ENCODE measurements at regions not wholly inside any gene's neighbourhood (a gene's known extent, or its start where the extent isn't known, plus 50 kb on each side); places are given as distances from the start of the nearest gene placed in this dataset.
"Not testable (repeated sequence)": the region's sequence is repeated elsewhere in the genome, so short reads cannot be mapped to it uniquely, and the experiment has no call there.

- DNase-seq (ENCODE audit: low read depth) = not testable (repeated sequence)
Observed at GRCh38 chr7:150107283-150107682, 215.9 kb upstream of the LRRC61 start.

GRCh38 chr7:150110375-150110820 lies 212.8 kb upstream of the LRRC61 start:
- DNase-seq (ENCODE audit: low read depth) = not testable (repeated sequence)

- DNase-seq (ENCODE audit: low read depth) = not testable (repeated sequence)
Observed at GRCh38 chr7:150110882-150111281, 212.3 kb upstream of the LRRC61 start.

GRCh38 chr7:150111373-150112139 lies 211.6 kb upstream of the LRRC61 start:
- not testable (repeated sequence) for DNase-seq (ENCODE audit: low read depth)

GRCh38 chr7:150113301-150113700 lies 209.9 kb upstream of the LRRC61 start:
- DNase-seq (ENCODE audit: low read depth) = not testable (repeated sequence)

- not testable (repeated sequence) for DNase-seq (ENCODE audit: low read depth)
Observed at GRCh38 chr7:150114591-150114990, 208.6 kb upstream of the LRRC61 start.

GRCh38 chr7:150119966-150120365 lies 203.2 kb upstream of the LRRC61 start:
- not testable (repeated sequence) for DNase-seq (ENCODE audit: low read depth)

GRCh38 chr7:150125831-150126230 lies 197.3 kb upstream of the LRRC61 start:
- not testable (repeated sequence) for DNase-seq (ENCODE audit: low read depth)

GRCh38 chr7:150134451-150134850 lies 188.7 kb upstream of the LRRC61 start:
- DNase-seq (ENCODE audit: low read depth) = not testable (repeated sequence)

- DNase-seq (ENCODE audit: low read depth) = not testable (repeated sequence)
Observed at GRCh38 chr7:150135620-150136190, 187.4 kb upstream of the LRRC61 start.

GRCh38 chr7:150139840-150140239 lies 183.3 kb upstream of the LRRC61 start:
- not testable (repeated sequence) for DNase-seq (ENCODE audit: low read depth)

GRCh38 chr7:150141525-150142345 lies 181.4 kb upstream of the LRRC61 start:
- DNase-seq (ENCODE audit: low read depth) = not testable (repeated sequence)

- DNase-seq (ENCODE audit: low read depth) = not testable (repeated sequence)
Observed at GRCh38 chr7:150146124-150146523, 177.0 kb upstream of the LRRC61 start.

- not testable (repeated sequence) for DNase-seq (ENCODE audit: low read depth)
Observed at GRCh38 chr7:150147524-150147923, 175.6 kb upstream of the LRRC61 start.

GRCh38 chr7:150156015-150156414 lies 167.1 kb upstream of the LRRC61 start:
- not testable (repeated sequence) for DNase-seq (ENCODE audit: low read depth)

- DNase-seq (ENCODE audit: low read depth) = not testable (repeated sequence)
Observed at GRCh38 chr7:150158696-150159095, 164.5 kb upstream of the LRRC61 start.

- not testable (repeated sequence) for DNase-seq (ENCODE audit: low read depth)
Observed at GRCh38 chr7:150169515-150169914, 153.6 kb upstream of the LRRC61 start.

- not testable (repeated sequence) for DNase-seq (ENCODE audit: low read depth)
Observed at GRCh38 chr7:150169943-150170490, 153.1 kb upstream of the LRRC61 start.

GRCh38 chr7:150183602-150184001 lies 139.6 kb upstream of the LRRC61 start:
- not testable (repeated sequence) for DNase-seq (ENCODE audit: low read depth)

GRCh38 chr7:150189963-150190362 lies 133.2 kb upstream of the LRRC61 start:
- DNase-seq (ENCODE audit: low read depth) = not testable (repeated sequence)

GRCh38 chr7:150192541-150192940 lies 130.6 kb upstream of the LRRC61 start:
- not testable (repeated sequence) for DNase-seq (ENCODE audit: low read depth)

GRCh38 chr7:150193866-150194265 lies 129.3 kb upstream of the LRRC61 start:
- DNase-seq (ENCODE audit: low read depth) = not testable (repeated sequence)
